ENCODE measurements at regions not wholly inside any gene's neighbourhood (a gene's known extent, or its start where the extent isn't known, plus 50 kb on each side); places are given as distances from the start of the nearest gene placed in this dataset.

DNA sequence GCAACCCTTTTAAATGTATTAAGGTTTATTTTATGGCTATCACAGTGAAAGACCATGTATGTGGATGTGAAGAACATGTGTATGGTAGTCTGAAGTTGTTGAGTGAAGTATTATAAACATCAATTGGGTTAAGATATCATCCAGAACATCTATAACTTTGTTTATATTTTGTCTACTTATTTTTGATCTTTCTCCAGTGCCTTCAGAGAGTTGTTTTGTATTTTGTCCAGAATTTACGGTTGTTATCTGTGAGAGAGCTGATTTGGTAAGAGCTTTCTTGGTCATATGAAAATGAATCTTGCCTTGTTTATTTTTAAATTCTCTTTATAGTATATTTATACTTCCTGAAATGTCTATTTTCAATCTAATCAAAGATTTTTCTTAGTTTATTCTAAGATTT is 573.7 kb upstream of the POU3F3 start:
- TF ChIP-seq, protein P1, sequence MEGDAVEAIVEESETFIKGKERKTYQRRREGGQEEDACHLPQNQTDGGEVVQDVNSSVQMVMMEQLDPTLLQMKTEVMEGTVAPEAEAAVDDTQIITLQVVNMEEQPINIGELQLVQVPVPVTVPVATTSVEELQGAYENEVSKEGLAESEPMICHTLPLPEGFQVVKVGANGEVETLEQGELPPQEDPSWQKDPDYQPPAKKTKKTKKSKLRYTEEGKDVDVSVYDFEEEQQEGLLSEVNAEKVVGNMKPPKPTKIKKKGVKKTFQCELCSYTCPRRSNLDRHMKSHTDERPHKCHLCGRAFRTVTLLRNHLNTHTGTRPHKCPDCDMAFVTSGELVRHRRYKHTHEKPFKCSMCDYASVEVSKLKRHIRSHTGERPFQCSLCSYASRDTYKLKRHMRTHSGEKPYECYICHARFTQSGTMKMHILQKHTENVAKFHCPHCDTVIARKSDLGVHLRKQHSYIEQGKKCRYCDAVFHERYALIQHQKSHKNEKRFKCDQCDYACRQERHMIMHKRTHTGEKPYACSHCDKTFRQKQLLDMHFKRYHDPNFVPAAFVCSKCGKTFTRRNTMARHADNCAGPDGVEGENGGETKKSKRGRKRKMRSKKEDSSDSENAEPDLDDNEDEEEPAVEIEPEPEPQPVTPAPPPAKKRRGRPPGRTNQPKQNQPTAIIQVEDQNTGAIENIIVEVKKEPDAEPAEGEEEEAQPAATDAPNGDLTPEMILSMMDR (conservative IDR thresholded peaks at IDR 0.05 in 1 of 2, IDR thresholded peaks at IDR 0.05 in 1 of 2; ENCODE audit: extremely low read depth in 1 of 2, insufficient read depth in 1 of 2, low read depth in 1 of 2, low read length in 2 of 2) = no peak
- no peak for TF ChIP-seq EZH2 (IDR thresholded peaks at IDR 0.05; ENCODE audit: borderline replicate concordance, low read length)

Measured in mammary epithelial cell (primary cell).